ENCODE measurements at regions not wholly inside any gene's neighbourhood (a gene's known extent, or its start where the extent isn't known, plus 50 kb on each side); places are given as distances from the start of the nearest gene placed in this dataset.

GRCh38 chr10:116792817-116793216, 50.5 kb upstream of the HSPA12A start:
- DNase-seq = no peak

GRCh38 chr10:116796469-116796868, 52.8 kb upstream of the ENO4 start:
- no peak for DNase-seq

GRCh38 chr10:116796910-116797513, 52.3 kb upstream of the ENO4 start:
- DNase-seq = peak; percentile 82

GRCh38 chr10:116798859-116799258, 50.4 kb upstream of the ENO4 start:
- no peak for DNase-seq
